ENCODE measurements at regions not wholly inside any gene's neighbourhood (a gene's known extent, or its start where the extent isn't known, plus 50 kb on each side); places are given as distances from the start of the nearest gene placed in this dataset.
"Not testable (repeated sequence)": the region's sequence is repeated elsewhere in the genome, so short reads cannot be mapped to it uniquely, and the experiment has no call there.

GRCh38 chr1:163472651-163473248 lies 151.0 kb downstream of the NUF2 start:
- no peaks in the 10 kb centered on the region for H3K27me3 ChIP-seq
- intact Hi-C loops (cut with DNase I): no loop called here
- no peaks in the 10 kb centered on the region for H3K9me3 ChIP-seq
- H3K4me1 ChIP-seq (ENCODE audit: insufficient read depth): no peaks in the 10 kb centered on the region
- no peak for TF ChIP-seq CTCF (IDR thresholded peaks at IDR 0.05)
- TF ChIP-seq EP300 (IDR thresholded peaks at IDR 0.05): no peak
- no peak for TF ChIP-seq POLR2A (IDR thresholded peaks at IDR 0.05)
- H3K4me3 ChIP-seq: no peak overlapping the region
- WGBS, 3 donors: 73 to 75% (median 74%) methylated on average over 9 of the region's 9 CpGs
- no peak overlapping the region for H3K27ac ChIP-seq
- no peak for DNase-seq
- H3K36me3 ChIP-seq: no peaks in the 10 kb centered on the region

- H3K9me3 ChIP-seq: no peaks in the 10 kb centered on the region
- 39 to 51% (median 45%) methylated on average over 3 of the region's 3 CpGs for WGBS, 3 donors
- TF ChIP-seq EP300 (IDR thresholded peaks at IDR 0.05): no peak
- TF ChIP-seq POLR2A (IDR thresholded peaks at IDR 0.05): no peak
- TF ChIP-seq CTCF (IDR thresholded peaks at IDR 0.05): no peak
- DNase-seq: no peak
- no peak overlapping the region for H3K4me3 ChIP-seq
- no peak overlapping the region for H3K27ac ChIP-seq
- no peaks in the 10 kb centered on the region for H3K4me1 ChIP-seq (ENCODE audit: insufficient read depth)
- no peaks in the 10 kb centered on the region for H3K27me3 ChIP-seq
- no peaks in the 10 kb centered on the region for H3K36me3 ChIP-seq
- intact Hi-C loops (cut with DNase I): no loop called here
Measured at GRCh38 chr1:163477276-163477830, 155.6 kb downstream of the NUF2 start.

GRCh38 chr1:163498391-163499330 lies 176.9 kb downstream of the NUF2 start:
- WGBS, 3 donors: 89 to 94% (median 90%) methylated on average over 37 to 52 of the region's 52 CpGs
- intact Hi-C loops (cut with DNase I): not testable (repeated sequence)

GRCh38 chr1:163504331-163504978 lies 182.7 kb downstream of the NUF2 start:
- Histone ChIP-seq H3K36me3 (no peaks in the 10 kb centered on the region), H3K9me3 (no peaks in the 10 kb centered on the region), H3K27ac (no peak overlapping the region), H3K4me3 (no peak overlapping the region), H3K27me3 (no peaks in the 10 kb centered on the region), H3K4me1 (ENCODE audit: insufficient read depth) (no peaks in the 10 kb centered on the region)
- TF ChIP-seq CTCF (IDR thresholded peaks at IDR 0.05): no peak
- TF ChIP-seq EP300 (IDR thresholded peaks at IDR 0.05): no peak
- WGBS, 3 donors: 75 to 82% (median 78%) methylated on average over 10 of the region's 10 CpGs
- DNase-seq: no peak
- intact Hi-C loops (cut with DNase I): no loop called here

More at GRCh38 chr1:163498391-163499330, 176.9 kb downstream of the NUF2 start:
- H3K27me3 ChIP-seq; DNase-seq; H3K4me1 ChIP-seq (ENCODE audit: insufficient read depth); H3K27ac ChIP-seq; H3K9me3 ChIP-seq; H3K36me3 ChIP-seq; H3K4me3 ChIP-seq: not testable (repeated sequence)
